ENCODE measurements at regions not wholly inside any gene's neighbourhood (a gene's known extent, or its start where the extent isn't known, plus 50 kb on each side); places are given as distances from the start of the nearest gene placed in this dataset.
"Not testable (repeated sequence)": the region's sequence is repeated elsewhere in the genome, so short reads cannot be mapped to it uniquely, and the experiment has no call there.

GRCh38 chr2:215633360-215633759 is 197.5 kb upstream of the FN1 start:
- H3K27me3 ChIP-seq (replicated peaks; ENCODE audit: insufficient read depth), result no peaks in the 10 kb centered on the region
- no peaks in the 10 kb centered on the region for H3K9me3 ChIP-seq (ENCODE audit: low read depth)
- H3K9me2 ChIP-seq (ENCODE audit: insufficient read depth), result no peaks in the 10 kb centered on the region
- no peak overlapping the region for H2AFZ ChIP-seq
- H3F3A ChIP-seq (ENCODE audit: insufficient read depth), result peaks cover 11% of the 10 kb centered on the region; the same call in 1 of the 2 replicates
- no peak for DNase-seq
- TF ChIP-seq EZH2phosphoT487 (IDR thresholded peaks at IDR 0.05; ENCODE audit: insufficient read depth, low read depth) (no peak), EZH2 (IDR thresholded peaks at IDR 0.05; ENCODE audit: insufficient read depth, poor library complexity, severe bottlenecking) (no peak)
- H3K27ac ChIP-seq, result no peak overlapping the region
- H3K4me1 ChIP-seq (ENCODE audit: insufficient read depth), result peaks cover 14% of the 10 kb centered on the region
- H3K36me3 ChIP-seq (ENCODE audit: low read depth), result no peaks in the 10 kb centered on the region
- H3K4me2 ChIP-seq (ENCODE audit: unreplicated experiment), result no peak overlapping the region
- H3K4me3 ChIP-seq, result no peak overlapping the region
- in situ Hi-C loops (cut with MboI), result no loop called here
- H4K20me1 ChIP-seq (ENCODE audit: insufficient read depth), result no peaks in the 10 kb centered on the region
- H3K79me2 ChIP-seq (ENCODE audit: insufficient read depth), result no peaks in the 10 kb centered on the region
- no peak overlapping the region for H3K9ac ChIP-seq

GRCh38 chr2:215631696-215632095 is 195.8 kb upstream of the FN1 start:
- H3K4me1 ChIP-seq (ENCODE audit: insufficient read depth), result peaks cover 9% of the 10 kb centered on the region; the same call in 1 of the 2 replicates
- H3K27me3 ChIP-seq (replicated peaks; ENCODE audit: insufficient read depth), result no peaks in the 10 kb centered on the region
- no peak overlapping the region for H3K9ac ChIP-seq
- TF ChIP-seq EZH2phosphoT487 (IDR thresholded peaks at IDR 0.05; ENCODE audit: insufficient read depth, low read depth), result no peak
- H3K36me3 ChIP-seq (ENCODE audit: low read depth), result no peaks in the 10 kb centered on the region
- H3K9me3 ChIP-seq (ENCODE audit: low read depth), result no peaks in the 10 kb centered on the region
- H3K79me2 ChIP-seq (ENCODE audit: insufficient read depth), result no peaks in the 10 kb centered on the region
- in situ Hi-C loops (cut with MboI), result no loop called here
- no peaks in the 10 kb centered on the region for H4K20me1 ChIP-seq (ENCODE audit: insufficient read depth)
- H3K4me2 ChIP-seq (ENCODE audit: unreplicated experiment), result no peak overlapping the region
- no peak overlapping the region for H3K4me3 ChIP-seq
- H3K27ac ChIP-seq, result no peak overlapping the region
- H3F3A ChIP-seq (ENCODE audit: insufficient read depth), result no peaks in the 10 kb centered on the region
- no peaks in the 10 kb centered on the region for H3K9me2 ChIP-seq (ENCODE audit: insufficient read depth)
- no peak for DNase-seq
- H2AFZ ChIP-seq, result no peak overlapping the region
- WGBS, 2 experiments (ENCODE audit: low coverage in 1 of 2, low lambda C conversion rate in 2 of 2, missing lambda C conversion rate in 2 of 2), result 37 to 43% methylated on average over 2 of the region's 2 CpGs

GRCh38 chr2:215630796-215631195 is 194.9 kb upstream of the FN1 start:
- H3K4me3 ChIP-seq; H3K4me1 ChIP-seq (ENCODE audit: insufficient read depth); DNase-seq; H2AFZ ChIP-seq; H3F3A ChIP-seq (ENCODE audit: insufficient read depth); H3K27me3 ChIP-seq (replicated peaks; ENCODE audit: insufficient read depth); H3K79me2 ChIP-seq (ENCODE audit: insufficient read depth); H3K27ac ChIP-seq; H3K36me3 ChIP-seq (ENCODE audit: low read depth); in situ Hi-C loops (cut with MboI); H3K9me2 ChIP-seq (ENCODE audit: insufficient read depth); H3K9ac ChIP-seq; H3K4me2 ChIP-seq (ENCODE audit: unreplicated experiment); H4K20me1 ChIP-seq (ENCODE audit: insufficient read depth); H3K9me3 ChIP-seq (ENCODE audit: low read depth): not testable (repeated sequence)
- 91 to 94% methylated on average over 2 of the region's 2 CpGs for WGBS, 2 experiments (ENCODE audit: low coverage in 1 of 2, low lambda C conversion rate in 2 of 2, missing lambda C conversion rate in 2 of 2)

GRCh38 chr2:215627771-215628170 is 191.9 kb upstream of the FN1 start:
- no peak for DNase-seq
- H3K27me3 ChIP-seq (replicated peaks; ENCODE audit: insufficient read depth), result no peaks in the 10 kb centered on the region
- H3K9me2 ChIP-seq (ENCODE audit: insufficient read depth), result no peaks in the 10 kb centered on the region
- H3K4me1 ChIP-seq (ENCODE audit: insufficient read depth), result peaks cover 15% of the 10 kb centered on the region
- H3K9me3 ChIP-seq (ENCODE audit: low read depth), result no peaks in the 10 kb centered on the region
- no peaks in the 10 kb centered on the region for H4K20me1 ChIP-seq (ENCODE audit: insufficient read depth)
- no peak for TF ChIP-seq EZH2phosphoT487 (IDR thresholded peaks at IDR 0.05; ENCODE audit: insufficient read depth, low read depth)
- no peak for TF ChIP-seq EZH2 (IDR thresholded peaks at IDR 0.05; ENCODE audit: insufficient read depth, poor library complexity, severe bottlenecking)
- H3K4me3 ChIP-seq, result no peak overlapping the region
- H3K9ac ChIP-seq, result no peak overlapping the region
- no peak overlapping the region for H3K27ac ChIP-seq
- H2AFZ ChIP-seq, result no peak overlapping the region
- H3K79me2 ChIP-seq (ENCODE audit: insufficient read depth), result no peaks in the 10 kb centered on the region
- H3K36me3 ChIP-seq (ENCODE audit: low read depth), result no peaks in the 10 kb centered on the region
- H3K4me2 ChIP-seq (ENCODE audit: unreplicated experiment), result no peak overlapping the region
- 96 to 100% methylated on average over 1 of the region's 1 CpG for WGBS, 2 experiments (ENCODE audit: low coverage in 1 of 2, low lambda C conversion rate in 2 of 2, missing lambda C conversion rate in 2 of 2)
- in situ Hi-C loops (cut with MboI), result no loop called here
- peaks cover 4% of the 10 kb centered on the region; the same call in 1 of the 2 replicates for H3F3A ChIP-seq (ENCODE audit: insufficient read depth)

- peaks cover 4% of the 10 kb centered on the region; the same call in 1 of the 2 replicates for H3F3A ChIP-seq (ENCODE audit: insufficient read depth)
- H2AFZ ChIP-seq, result no peak overlapping the region
- no peaks in the 10 kb centered on the region for H4K20me1 ChIP-seq (ENCODE audit: insufficient read depth)
- H3K79me2 ChIP-seq (ENCODE audit: insufficient read depth), result no peaks in the 10 kb centered on the region
- no peaks in the 10 kb centered on the region for H3K36me3 ChIP-seq (ENCODE audit: low read depth)
- TF ChIP-seq EZH2 (IDR thresholded peaks at IDR 0.05; ENCODE audit: insufficient read depth, poor library complexity, severe bottlenecking) (no peak), EZH2phosphoT487 (IDR thresholded peaks at IDR 0.05; ENCODE audit: insufficient read depth, low read depth) (no peak)
- DNase-seq, result no peak
- 77% methylated on average over 5 of the region's 5 CpGs for whole genome bisulfite sequencing, 2 experiments (ENCODE audit: low coverage in 1 of 2, low lambda C conversion rate in 2 of 2, missing lambda C conversion rate in 2 of 2)
- no peaks in the 10 kb centered on the region for H3K9me3 ChIP-seq (ENCODE audit: low read depth)
- no peaks in the 10 kb centered on the region for H3K9me2 ChIP-seq (ENCODE audit: insufficient read depth)
- in situ Hi-C loops (cut with MboI), result no loop called here
- H3K27me3 ChIP-seq (replicated peaks; ENCODE audit: insufficient read depth), result no peaks in the 10 kb centered on the region
- no peak overlapping the region for H3K4me3 ChIP-seq
- H3K4me2 ChIP-seq (ENCODE audit: unreplicated experiment), result no peak overlapping the region
- no peak overlapping the region for H3K9ac ChIP-seq
- H3K27ac ChIP-seq, result no peak overlapping the region
- peaks cover 15% of the 10 kb centered on the region for H3K4me1 ChIP-seq (ENCODE audit: insufficient read depth)
Observed at GRCh38 chr2:215626812-215627281, 191.0 kb upstream of the FN1 start.
